PFSK-1 (cell line): ENCODE measurements at regions not wholly inside any gene's neighbourhood (a gene's known extent, or its start where the extent isn't known, plus 50 kb on each side); places are given as distances from the start of the nearest gene placed in this dataset.

Experiments used
- FOXP2 ChIP-seq: optimal IDR thresholded peaks from 2 replicates; pipeline ENCODE3; 2011; ENCODE audit warnings: borderline replicate concordance, control low read depth, inconsistent platforms; ENCODE audit not compliant: insufficient read depth; ENCODE audit errors: extremely low read length, extremely low read depth
- POLR2AphosphoS5 ChIP-seq: IDR thresholded peaks from 2 replicates; pipeline ENCODE4 v1.6.1; 2012; ENCODE audit warnings: low read depth, mild to moderate bottlenecking, control low read depth, low read length, moderate library complexity
- SIN3A ChIP-seq: IDR thresholded peaks from 2 replicates; pipeline ENCODE4 v1.6.1; 2012; ENCODE audit warnings: mild to moderate bottlenecking, low read length, moderate library complexity, borderline replicate concordance; ENCODE audit not compliant: insufficient read depth
- TAF1 ChIP-seq: IDR thresholded peaks from 2 replicates; pipeline ENCODE4 v1.6.1; 2012; ENCODE audit warnings: low read length, control low read depth, borderline replicate concordance; ENCODE audit not compliant: insufficient read depth
- TF ChIP-seq, protein P1 (sequence below), 2 experiments: IDR thresholded peaks; 2 replicates each; pipeline versions ENCODE4 v1.6.1 to v1.8.0; 2011 to 2012; ENCODE audit warnings: low read depth in 2 of 2, low read length in 2 of 2, control low read depth in 1 of 2, inconsistent platforms in 1 of 2, mild to moderate bottlenecking in 1 of 2, moderate library complexity in 1 of 2; ENCODE audit not compliant: insufficient read depth in 1 of 2

DNA sequence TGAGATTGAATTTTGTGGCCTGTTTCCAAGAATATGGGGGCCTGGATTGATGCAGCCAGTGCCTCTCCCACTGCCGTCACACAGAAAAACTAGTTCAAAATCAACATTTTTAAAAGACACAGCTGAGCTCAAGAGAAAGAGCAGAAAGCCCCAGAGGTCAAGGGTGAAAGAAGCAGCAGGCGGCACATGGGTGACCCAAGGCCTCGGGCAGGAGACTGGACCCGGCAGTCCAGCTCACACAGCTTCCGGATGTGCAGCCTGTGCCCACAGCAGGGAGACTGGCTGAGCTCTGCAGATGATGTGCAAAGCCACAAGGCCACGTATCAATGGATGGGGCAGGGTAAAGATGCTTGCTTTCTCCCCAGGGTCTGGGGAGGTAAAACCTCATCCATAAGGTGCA is 50.4 kb upstream of the RNF32 start:
- TF ChIP-seq, protein P1, sequence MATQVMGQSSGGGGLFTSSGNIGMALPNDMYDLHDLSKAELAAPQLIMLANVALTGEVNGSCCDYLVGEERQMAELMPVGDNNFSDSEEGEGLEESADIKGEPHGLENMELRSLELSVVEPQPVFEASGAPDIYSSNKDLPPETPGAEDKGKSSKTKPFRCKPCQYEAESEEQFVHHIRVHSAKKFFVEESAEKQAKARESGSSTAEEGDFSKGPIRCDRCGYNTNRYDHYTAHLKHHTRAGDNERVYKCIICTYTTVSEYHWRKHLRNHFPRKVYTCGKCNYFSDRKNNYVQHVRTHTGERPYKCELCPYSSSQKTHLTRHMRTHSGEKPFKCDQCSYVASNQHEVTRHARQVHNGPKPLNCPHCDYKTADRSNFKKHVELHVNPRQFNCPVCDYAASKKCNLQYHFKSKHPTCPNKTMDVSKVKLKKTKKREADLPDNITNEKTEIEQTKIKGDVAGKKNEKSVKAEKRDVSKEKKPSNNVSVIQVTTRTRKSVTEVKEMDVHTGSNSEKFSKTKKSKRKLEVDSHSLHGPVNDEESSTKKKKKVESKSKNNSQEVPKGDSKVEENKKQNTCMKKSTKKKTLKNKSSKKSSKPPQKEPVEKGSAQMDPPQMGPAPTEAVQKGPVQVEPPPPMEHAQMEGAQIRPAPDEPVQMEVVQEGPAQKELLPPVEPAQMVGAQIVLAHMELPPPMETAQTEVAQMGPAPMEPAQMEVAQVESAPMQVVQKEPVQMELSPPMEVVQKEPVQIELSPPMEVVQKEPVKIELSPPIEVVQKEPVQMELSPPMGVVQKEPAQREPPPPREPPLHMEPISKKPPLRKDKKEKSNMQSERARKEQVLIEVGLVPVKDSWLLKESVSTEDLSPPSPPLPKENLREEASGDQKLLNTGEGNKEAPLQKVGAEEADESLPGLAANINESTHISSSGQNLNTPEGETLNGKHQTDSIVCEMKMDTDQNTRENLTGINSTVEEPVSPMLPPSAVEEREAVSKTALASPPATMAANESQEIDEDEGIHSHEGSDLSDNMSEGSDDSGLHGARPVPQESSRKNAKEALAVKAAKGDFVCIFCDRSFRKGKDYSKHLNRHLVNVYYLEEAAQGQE (IDR thresholded peaks at IDR 0.05; ENCODE audit: insufficient read depth in 1 of 2, low read depth in 2 of 2, low read length in 2 of 2): no peak
- TF ChIP-seq POLR2AphosphoS5 (no peak), SIN3A (no peak), FOXP2 (no peak), TAF1 (no peak)

DNA sequence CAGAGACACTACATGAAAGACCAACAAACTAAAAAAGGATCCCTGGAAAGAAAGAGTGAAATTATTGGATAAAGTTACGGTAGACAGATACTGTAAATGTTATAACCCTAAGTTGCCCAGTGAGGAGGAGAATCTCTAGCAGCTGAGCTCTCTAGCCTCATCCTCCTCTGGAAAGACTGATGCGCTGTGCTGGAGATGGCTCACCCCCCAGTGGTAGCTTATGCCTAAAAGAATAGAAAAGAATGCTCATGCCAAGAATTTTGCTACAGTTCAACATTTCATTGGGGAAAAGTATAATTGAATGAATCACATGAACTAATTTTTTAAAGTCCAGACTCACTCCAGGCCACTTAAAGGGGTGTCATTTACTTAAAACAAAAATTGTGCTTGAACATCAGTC is 50.8 kb upstream of the RNF32 start:
- TF ChIP-seq, protein P1 (IDR thresholded peaks at IDR 0.05; ENCODE audit: insufficient read depth in 1 of 2, low read depth in 2 of 2, low read length in 2 of 2): no peak

DNA sequence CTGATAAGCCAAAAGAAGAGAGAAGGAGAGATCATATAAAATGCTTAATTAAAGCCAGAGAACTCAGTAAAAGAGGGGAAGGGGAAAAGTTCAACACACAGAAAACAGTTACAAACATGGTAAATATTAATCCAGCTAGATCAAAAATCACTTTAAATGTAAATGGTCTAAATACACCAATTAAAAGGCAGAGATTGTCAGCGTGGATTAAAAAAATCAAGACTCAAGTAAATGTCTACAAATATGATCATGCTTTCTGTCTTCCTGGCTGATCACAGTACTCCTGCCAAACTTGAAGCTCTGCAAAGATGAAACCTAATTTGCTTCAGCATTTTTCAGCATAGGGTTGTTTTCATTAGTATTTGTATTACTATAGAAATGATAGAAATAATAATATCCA is 54.6 kb upstream of the RNF32 start:
- TF ChIP-seq FOXP2 (no peak), POLR2AphosphoS5 (no peak), TAF1 (no peak), SIN3A (no peak)
- TF ChIP-seq, protein P1 (IDR thresholded peaks at IDR 0.05; ENCODE audit: insufficient read depth in 1 of 2, low read depth in 2 of 2, low read length in 2 of 2): no peak

- TF ChIP-seq FOXP2: no peak
- TF ChIP-seq TAF1: no peak
- TF ChIP-seq SIN3A: no peak
- TF ChIP-seq, protein P1 (IDR thresholded peaks at IDR 0.05; ENCODE audit: insufficient read depth in 1 of 2, low read depth in 2 of 2, low read length in 2 of 2): no peak
- no peak for TF ChIP-seq POLR2AphosphoS5
These were observed 55.4 kb upstream of the RNF32 start for GRCh38 chr7:156585025-156585648.

GRCh38 chr7:156582591-156583123 is 57.9 kb upstream of the RNF32 start:
- TF ChIP-seq, protein P1 (IDR thresholded peaks at IDR 0.05; ENCODE audit: insufficient read depth in 1 of 2, low read depth in 2 of 2, low read length in 2 of 2): no peak
- TF ChIP-seq SIN3A (no peak), FOXP2 (no peak), POLR2AphosphoS5 (no peak), TAF1 (no peak)
